Karpas-422 (cell line): ENCODE measurements at regions not wholly inside any gene's neighbourhood (a gene's known extent, or its start where the extent isn't known, plus 50 kb on each side); places are given as distances from the start of the nearest gene placed in this dataset.

Experiments
- DNase-seq: peaks from one replicate; pipeline ENCODE4 v3.0.0-alpha.2; 2015
- H2AFZ ChIP-seq: fragments of 200-600 bp; sonication (generic); 2 replicates; pipeline ENCODE4 v1.6.1; 2014; ENCODE audit warnings: antibody characterized with exemption, low read length, mixed read lengths
- H3K27ac ChIP-seq: fragments of 200-600 bp; sonication (generic); 2 replicates; pipeline ENCODE4 v1.5.1; 2014; ENCODE audit warnings: mild to moderate bottlenecking, low read length, moderate library complexity
- H3K27me3 ChIP-seq: fragments of 200-600 bp; sonication (generic); 2 replicates; pipeline ENCODE4 v1.6.1; 2014; ENCODE audit warnings: low read length, mixed read lengths
- H3K36me3 ChIP-seq: fragments of 200-600 bp; sonication (generic); 2 replicates; pipeline ENCODE4 v1.6.1; 2014; ENCODE audit warnings: low read length, mixed read lengths; ENCODE audit not compliant: insufficient read depth
- H3K4me1 ChIP-seq: fragments of 200-600 bp; sonication (generic); 2 replicates; pipeline ENCODE4 v1.6.1; 2014; ENCODE audit warnings: mild to moderate bottlenecking, low read length, mixed read lengths
- H3K4me2 ChIP-seq: fragments of 200-600 bp; sonication (generic); 2 replicates; pipeline ENCODE4 v1.6.1; 2014; ENCODE audit warnings: low read length, low read depth, mild to moderate bottlenecking; ENCODE audit not compliant: poor library complexity, severe bottlenecking
- H3K4me3 ChIP-seq: fragments of 200-600 bp; sonication (generic); 2 replicates; pipeline ENCODE4 v1.5.1; 2014; ENCODE audit warnings: mild to moderate bottlenecking, antibody characterized with exemption, low read length, mixed read lengths
- H3K79me2 ChIP-seq: fragments of 200-600 bp; sonication (generic); 2 replicates; pipeline ENCODE4 v1.6.1; 2014; ENCODE audit warnings: mild to moderate bottlenecking, low read length, mixed read lengths
- H3K9ac ChIP-seq: fragments of 200-600 bp; sonication (generic); 2 replicates; pipeline ENCODE4 v1.6.0; 2014; ENCODE audit warnings: low read length
- H3K9me2 ChIP-seq: fragments of 200-600 bp; sonication (generic), shearing (Covaris generic); replicated peaks from 2 replicates; pipeline ENCODE4 v1.6.0; 2014; ENCODE audit warnings: mild to moderate bottlenecking, low read length, moderate library complexity; ENCODE audit not compliant: insufficient read depth
- H3K9me3 ChIP-seq: fragments of 300-700, 200-600 bp; sonication (generic); 2 replicates; pipeline ENCODE4 v1.6.1; 2014; ENCODE audit warnings: low read length, mixed read lengths
- H4K20me1 ChIP-seq: fragments of 200-600 bp; sonication (generic); 2 replicates; pipeline ENCODE4 v1.6.1; 2014; ENCODE audit warnings: mild to moderate bottlenecking, antibody characterized with exemption, low read length, low read depth; ENCODE audit not compliant: insufficient read depth

- Histone ChIP-seq H2AFZ (no peak overlapping the region), H3K36me3 (no peaks in the 10 kb centered on the region), H3K27ac (no peak overlapping the region), H3K4me2 (no peak overlapping the region), H3K4me1 (no peaks in the 10 kb centered on the region), H3K9me2 (no peaks in the 10 kb centered on the region), H3K9ac (no peak overlapping the region), H4K20me1 (no peaks in the 10 kb centered on the region), H3K4me3 (no peak overlapping the region), H3K9me3 (no peaks in the 10 kb centered on the region), H3K27me3 (no peaks in the 10 kb centered on the region), H3K79me2 (no peaks in the 10 kb centered on the region)
- DNase-seq = no peak
These were observed 157.5 kb downstream of the PAX1 start for GRCh38 chr20:21862956-21863355.

- Histone ChIP-seq H3K27ac (no peak overlapping the region), H3K4me1 (no peaks in the 10 kb centered on the region), H3K4me2 (no peak overlapping the region), H3K36me3 (no peaks in the 10 kb centered on the region), H3K4me3 (no peak overlapping the region), H3K9me2 (no peaks in the 10 kb centered on the region), H4K20me1 (no peaks in the 10 kb centered on the region), H3K27me3 (no peaks in the 10 kb centered on the region), H3K79me2 (no peaks in the 10 kb centered on the region), H3K9ac (no peak overlapping the region), H3K9me3 (no peaks in the 10 kb centered on the region), H2AFZ (no peak overlapping the region)
- DNase-seq = no peak
These were observed 156.9 kb downstream of the PAX1 start for GRCh38 chr20:21862259-21862946.

GRCh38 chr20:21840991-21841390 lies 135.5 kb downstream of the PAX1 start:
- Histone ChIP-seq H3K27me3 (no peaks in the 10 kb centered on the region), H4K20me1 (no peaks in the 10 kb centered on the region), H3K9me2 (no peaks in the 10 kb centered on the region), H3K79me2 (no peaks in the 10 kb centered on the region), H3K36me3 (no peaks in the 10 kb centered on the region), H3K4me3 (no peak overlapping the region), H3K27ac (no peak overlapping the region), H3K9me3 (no peaks in the 10 kb centered on the region), H2AFZ (no peak overlapping the region), H3K4me1 (no peaks in the 10 kb centered on the region), H3K9ac (no peak overlapping the region), H3K4me2 (no peak overlapping the region)
- no peak for DNase-seq

- DNase-seq = no peak
- Histone ChIP-seq H4K20me1 (no peaks in the 10 kb centered on the region), H3K9me2 (no peaks in the 10 kb centered on the region), H3K27me3 (no peaks in the 10 kb centered on the region), H3K4me1 (no peaks in the 10 kb centered on the region), H3K9ac (no peak overlapping the region), H3K9me3 (no peaks in the 10 kb centered on the region), H3K4me3 (no peak overlapping the region), H3K27ac (no peak overlapping the region), H3K4me2 (no peak overlapping the region), H3K79me2 (no peaks in the 10 kb centered on the region), H2AFZ (no peak overlapping the region), H3K36me3 (no peaks in the 10 kb centered on the region)
These were observed 134.5 kb downstream of the PAX1 start for GRCh38 chr20:21839982-21840381.

GRCh38 chr20:21836346-21836745 lies 130.9 kb downstream of the PAX1 start:
- Histone ChIP-seq H3K27ac (no peak overlapping the region), H3K9me2 (no peaks in the 10 kb centered on the region), H3K79me2 (no peaks in the 10 kb centered on the region), H2AFZ (no peak overlapping the region), H3K4me3 (no peak overlapping the region), H3K36me3 (no peaks in the 10 kb centered on the region), H3K27me3 (no peaks in the 10 kb centered on the region), H3K9ac (no peak overlapping the region), H3K4me2 (no peak overlapping the region), H4K20me1 (no peaks in the 10 kb centered on the region), H3K9me3 (no peaks in the 10 kb centered on the region), H3K4me1 (peaks cover 5% of the 10 kb centered on the region; the same call in 1 of the 2 replicates)
- DNase-seq = no peak

GRCh38 chr20:21835042-21835441 lies 129.6 kb downstream of the PAX1 start:
- Histone ChIP-seq H3K27ac (no peak overlapping the region), H2AFZ (no peak overlapping the region), H3K79me2 (no peaks in the 10 kb centered on the region), H3K27me3 (no peaks in the 10 kb centered on the region), H3K9me3 (no peaks in the 10 kb centered on the region), H3K4me2 (no peak overlapping the region), H3K9ac (no peak overlapping the region), H4K20me1 (no peaks in the 10 kb centered on the region), H3K4me3 (no peak overlapping the region), H3K36me3 (no peaks in the 10 kb centered on the region), H3K9me2 (no peaks in the 10 kb centered on the region), H3K4me1 (peaks cover 5% of the 10 kb centered on the region; the same call in 1 of the 2 replicates)
- no peak for DNase-seq

GRCh38 chr20:21832442-21833385 lies 127.2 kb downstream of the PAX1 start:
- no peaks in the 10 kb centered on the region for H3K79me2 ChIP-seq
- no peaks in the 10 kb centered on the region for H3K27me3 ChIP-seq
- H3K4me1 ChIP-seq = peaks cover 5% of the 10 kb centered on the region; the same call in 1 of the 2 replicates
- H3K27ac ChIP-seq = no peak overlapping the region
- H3K4me2 ChIP-seq = no peak overlapping the region
- H2AFZ ChIP-seq = no peak overlapping the region
- no peak overlapping the region for H3K4me3 ChIP-seq
- H3K9me3 ChIP-seq = no peaks in the 10 kb centered on the region
- H3K9ac ChIP-seq = no peak overlapping the region
- no peaks in the 10 kb centered on the region for H4K20me1 ChIP-seq
- H3K9me2 ChIP-seq = no peaks in the 10 kb centered on the region
- H3K36me3 ChIP-seq = no peaks in the 10 kb centered on the region
- peak; percentile 78 for DNase-seq

- H3K27me3 ChIP-seq = no peaks in the 10 kb centered on the region
These were observed 121.5 kb downstream of the PAX1 start for GRCh38 chr20:21826976-21827375.

More at GRCh38 chr20:21826976-21827375, 121.5 kb downstream of the PAX1 start:
- H2AFZ ChIP-seq = no peak overlapping the region
- H3K4me1 ChIP-seq = peaks cover under 1% of the 10 kb centered on the region; the same call in 1 of the 2 replicates
- no peaks in the 10 kb centered on the region for H3K36me3 ChIP-seq
- H3K79me2 ChIP-seq = no peaks in the 10 kb centered on the region
- H3K9me3 ChIP-seq = no peaks in the 10 kb centered on the region
- no peak overlapping the region for H3K4me3 ChIP-seq
- no peaks in the 10 kb centered on the region for H3K9me2 ChIP-seq
- no peak overlapping the region for H3K9ac ChIP-seq
- no peak overlapping the region for H3K4me2 ChIP-seq
- no peaks in the 10 kb centered on the region for H4K20me1 ChIP-seq
- H3K27ac ChIP-seq = no peak overlapping the region
- DNase-seq = no peak
